Activated CD8-positive, alpha-beta T cell treated with anti-CD3 and anti-CD28 coated beads, Interleukin-2, amount 10 ng/mL, durations not matched to agents 7 days and 5 days (primary cell): ENCODE measurements at regions not wholly inside any gene's neighbourhood (a gene's known extent, or its start where the extent isn't known, plus 50 kb on each side); places are given as distances from the start of the nearest gene placed in this dataset.

Experiments used
- ATAC-seq: fragments of 150-1000 bp; cut with Tn5 transposase; one replicate; pipeline ENCODE4 v1.10.0; 2021; ENCODE audit warnings: moderate library complexity
- CTCF ChIA-PET: fragments of 350-600 bp; sonication (Branson Sonifier 250); formaldehyde crosslinking; loops from one replicate; lab custom pipeline; 2021; ENCODE audit warnings: antibody characterized with exemption; lab: Charles Lee
- POLR2A ChIA-PET: fragments of 350-600 bp; sonication (Branson Sonifier 250); formaldehyde crosslinking; loops from one replicate; lab custom pipeline; 2021; ENCODE audit warnings: antibody characterized with exemption; lab: Charles Lee
- DNase-seq: peaks from one replicate; pipeline ENCODE4 v3.0.0-alpha.2; 2020
- H3K27ac Mint-ChIP-seq: one replicate; pipeline ENCODE4 v1.8.0; 2021; ENCODE audit warnings: mild to moderate bottlenecking, mixed read lengths
- H3K27me3 Mint-ChIP-seq: one replicate; pipeline ENCODE4 v1.8.0; 2021; ENCODE audit warnings: low read depth, mixed read lengths
- H3K36me3 Mint-ChIP-seq: one replicate; pipeline ENCODE4 v1.8.0; 2021; ENCODE audit warnings: low read depth, mixed read lengths
- H3K4me1 Mint-ChIP-seq: one replicate; pipeline ENCODE4 v1.8.0; 2021; ENCODE audit warnings: low read depth, mixed read lengths
- H3K4me3 Mint-ChIP-seq: one replicate; pipeline ENCODE4 v1.8.0; 2021; ENCODE audit warnings: mild to moderate bottlenecking, mixed read lengths
- H3K9me3 Mint-ChIP-seq: one replicate; pipeline ENCODE4 v1.8.0; 2022; ENCODE audit warnings: mixed read lengths; ENCODE audit not compliant: insufficient read depth

GRCh38 chr11:115677190-115677589 is 173.0 kb upstream of the CADM1 start:
- ChIA-PET CTCF (no interaction called here), POLR2A (no interaction called here)
- Mint-ChIP-seq H3K36me3 (no peaks in the 10 kb centered on the region), H3K27me3 (no peaks in the 10 kb centered on the region), H3K4me3 (no peak overlapping the region), H3K4me1 (no peaks in the 10 kb centered on the region), H3K9me3 (no peaks in the 10 kb centered on the region), H3K27ac (no peak overlapping the region)
- ATAC-seq (no peak), DNase-seq (no peak)

GRCh38 chr11:115676768-115677167 is 172.6 kb upstream of the CADM1 start:
- Mint-ChIP-seq H3K4me1 (no peaks in the 10 kb centered on the region), H3K27ac (no peak overlapping the region), H3K36me3 (no peaks in the 10 kb centered on the region), H3K9me3 (no peaks in the 10 kb centered on the region), H3K27me3 (no peaks in the 10 kb centered on the region), H3K4me3 (no peak overlapping the region)
- no peak for DNase-seq
- CTCF ChIA-PET: no interaction called here
- no peak for ATAC-seq
- POLR2A ChIA-PET: no interaction called here

- Mint-ChIP-seq H3K9me3 (no peaks in the 10 kb centered on the region), H3K4me3 (no peak overlapping the region), H3K4me1 (no peaks in the 10 kb centered on the region), H3K27ac (no peak overlapping the region), H3K36me3 (no peaks in the 10 kb centered on the region), H3K27me3 (no peaks in the 10 kb centered on the region)
- POLR2A ChIA-PET: no interaction called here
- ATAC-seq (no peak), DNase-seq (no peak)
- CTCF ChIA-PET: no interaction called here
These were observed 172.0 kb upstream of the CADM1 start for GRCh38 chr11:115676206-115676605.

- DNase-seq (no peak), ATAC-seq (no peak)
- H3K4me1 Mint-ChIP-seq: no peaks in the 10 kb centered on the region
- POLR2A ChIA-PET: interaction anchor here (0.6 kb wide), 1 partner anchor 22 kb away, joined by 3 read pairs; no protein-coding TSS in a partner anchor
- no peaks in the 10 kb centered on the region for H3K9me3 Mint-ChIP-seq
- CTCF ChIA-PET: no interaction called here
- H3K4me3 Mint-ChIP-seq: no peak overlapping the region
- H3K36me3 Mint-ChIP-seq: no peaks in the 10 kb centered on the region
- H3K27ac Mint-ChIP-seq: no peak overlapping the region
- no peaks in the 10 kb centered on the region for H3K27me3 Mint-ChIP-seq
These were observed 170.8 kb upstream of the CADM1 start for GRCh38 chr11:115674937-115675544.

GRCh38 chr11:115674176-115674936 is 170.1 kb upstream of the CADM1 start:
- ATAC-seq (no peak), DNase-seq (no peak)
- Mint-ChIP-seq H3K27ac (no peak overlapping the region), H3K36me3 (no peaks in the 10 kb centered on the region), H3K27me3 (no peaks in the 10 kb centered on the region), H3K4me3 (no peak overlapping the region), H3K9me3 (no peaks in the 10 kb centered on the region), H3K4me1 (no peaks in the 10 kb centered on the region)
- ChIA-PET CTCF (no interaction called here), POLR2A (interaction anchor here (0.6 kb wide), 1 partner anchor 22 kb away, joined by 3 read pairs; no protein-coding TSS in a partner anchor)

GRCh38 chr11:115673720-115674119 is 169.5 kb upstream of the CADM1 start:
- no peaks in the 10 kb centered on the region for H3K4me1 Mint-ChIP-seq
- ChIA-PET CTCF (no interaction called here), POLR2A (no interaction called here)
- H3K27me3 Mint-ChIP-seq: no peaks in the 10 kb centered on the region
- ATAC-seq (no peak), DNase-seq (no peak)
- no peaks in the 10 kb centered on the region for H3K36me3 Mint-ChIP-seq
- no peaks in the 10 kb centered on the region for H3K9me3 Mint-ChIP-seq
- no peak overlapping the region for H3K4me3 Mint-ChIP-seq
- no peak overlapping the region for H3K27ac Mint-ChIP-seq

- ChIA-PET CTCF (interaction anchor here (0.7 kb wide), 1 partner anchor 77 kb away, joined by 3 read pairs; no protein-coding TSS in a partner anchor), POLR2A (no interaction called here)
- H3K4me1 Mint-ChIP-seq: no peaks in the 10 kb centered on the region
- ATAC-seq: no peak
- DNase-seq: no peak
- H3K27ac Mint-ChIP-seq: no peak overlapping the region
- H3K4me3 Mint-ChIP-seq: no peak overlapping the region
- no peaks in the 10 kb centered on the region for H3K9me3 Mint-ChIP-seq
- no peaks in the 10 kb centered on the region for H3K36me3 Mint-ChIP-seq
- no peaks in the 10 kb centered on the region for H3K27me3 Mint-ChIP-seq
These were observed 168.8 kb upstream of the CADM1 start for GRCh38 chr11:115672999-115673411.

GRCh38 chr11:115672412-115672811 is 168.2 kb upstream of the CADM1 start:
- ChIA-PET POLR2A (no interaction called here), CTCF (no interaction called here)
- Mint-ChIP-seq H3K4me3 (no peak overlapping the region), H3K27ac (no peak overlapping the region), H3K9me3 (no peaks in the 10 kb centered on the region), H3K27me3 (no peaks in the 10 kb centered on the region), H3K4me1 (no peaks in the 10 kb centered on the region), H3K36me3 (no peaks in the 10 kb centered on the region)
- DNase-seq (no peak), ATAC-seq (no peak)

- H3K4me1 Mint-ChIP-seq: no peaks in the 10 kb centered on the region
- ATAC-seq: no peak
These were observed 166.5 kb upstream of the CADM1 start for GRCh38 chr11:115670538-115671205.

GRCh38 chr11:115665958-115666357 is 161.7 kb upstream of the CADM1 start:
- ChIA-PET POLR2A (no interaction called here), CTCF (no interaction called here)
- Mint-ChIP-seq H3K4me3 (no peak overlapping the region), H3K9me3 (no peaks in the 10 kb centered on the region), H3K4me1 (no peaks in the 10 kb centered on the region), H3K36me3 (no peaks in the 10 kb centered on the region), H3K27me3 (no peaks in the 10 kb centered on the region), H3K27ac (no peak overlapping the region)
- ATAC-seq (no peak), DNase-seq (no peak)

More at GRCh38 chr11:115670538-115671205, 166.5 kb upstream of the CADM1 start:
- no peaks in the 10 kb centered on the region for H3K9me3 Mint-ChIP-seq
- POLR2A ChIA-PET: no interaction called here
- no peak for DNase-seq
- CTCF ChIA-PET: no interaction called here
- no peaks in the 10 kb centered on the region for H3K36me3 Mint-ChIP-seq
- no peaks in the 10 kb centered on the region for H3K27me3 Mint-ChIP-seq
- no peak overlapping the region for H3K27ac Mint-ChIP-seq
- no peak overlapping the region for H3K4me3 Mint-ChIP-seq

- Mint-ChIP-seq H3K9me3 (no peaks in the 10 kb centered on the region), H3K36me3 (no peaks in the 10 kb centered on the region), H3K27me3 (peaks cover 4% of the 10 kb centered on the region), H3K4me3 (no peak overlapping the region), H3K4me1 (no peaks in the 10 kb centered on the region), H3K27ac (no peak overlapping the region)
- DNase-seq: no peak
- ChIA-PET POLR2A (no interaction called here), CTCF (no interaction called here)
- no peak for ATAC-seq
These were observed 161.1 kb upstream of the CADM1 start for GRCh38 chr11:115665175-115665821.

GRCh38 chr11:115664313-115664712 is 160.1 kb upstream of the CADM1 start:
- DNase-seq (no peak), ATAC-seq (no peak)
- Mint-ChIP-seq H3K4me3 (no peak overlapping the region), H3K27me3 (peaks cover 11% of the 10 kb centered on the region), H3K36me3 (no peaks in the 10 kb centered on the region), H3K4me1 (no peaks in the 10 kb centered on the region), H3K27ac (no peak overlapping the region), H3K9me3 (no peaks in the 10 kb centered on the region)
- CTCF ChIA-PET: no interaction called here
- POLR2A ChIA-PET: no interaction called here
